Hematopoietic multipotent progenitor cell treated with erythropoietin and hydrocortisone succinate and interleukin-3 and kit ligand, for 6 days (in vitro differentiated cells): ENCODE measurements at regions not wholly inside any gene's neighbourhood (a gene's known extent, or its start where the extent isn't known, plus 50 kb on each side); places are given as distances from the start of the nearest gene placed in this dataset.

ENCODE experiments used
- DNase-seq: peaks from one replicate; pipeline ENCODE4 v3.0.0-alpha.2; 2015

- no peak for DNase-seq
These were observed 365.1 kb upstream of the CDH5 start for GRCh38 chr16:66001432-66001831.

- no peak for DNase-seq
These were observed 368.0 kb upstream of the CDH5 start for GRCh38 chr16:65998443-65998842.

- DNase-seq = no peak
These were observed 372.2 kb upstream of the CDH5 start for GRCh38 chr16:65994291-65994690.

- no peak for DNase-seq
These were observed 375.3 kb upstream of the CDH5 start for GRCh38 chr16:65991149-65991701.

- no peak for DNase-seq
These were observed 376.5 kb upstream of the CDH5 start for GRCh38 chr16:65989861-65990604.

GRCh38 chr16:65988024-65988595 lies 378.4 kb upstream of the CDH5 start:
- no peak for DNase-seq

GRCh38 chr16:65984296-65984695 lies 382.2 kb upstream of the CDH5 start:
- no peak for DNase-seq

GRCh38 chr16:65981057-65981456 lies 385.4 kb upstream of the CDH5 start:
- no peak for DNase-seq

GRCh38 chr16:65975049-65975708 lies 391.3 kb upstream of the CDH5 start:
- DNase-seq = peak; percentile 9

GRCh38 chr16:65967376-65967775 lies 399.1 kb upstream of the CDH5 start:
- no peak for DNase-seq

- DNase-seq = no peak
These were observed 400.9 kb upstream of the CDH5 start for GRCh38 chr16:65965628-65966027.

- DNase-seq = no peak
These were observed 401.7 kb upstream of the CDH5 start for GRCh38 chr16:65964752-65965151.

GRCh38 chr16:65961476-65962143 lies 404.9 kb upstream of the CDH5 start:
- no peak for DNase-seq

GRCh38 chr16:65959983-65960382 lies 406.5 kb upstream of the CDH5 start:
- DNase-seq = no peak

- no peak for DNase-seq
These were observed 408.4 kb upstream of the CDH5 start for GRCh38 chr16:65958086-65958485.

GRCh38 chr16:65956100-65956499 lies 410.4 kb upstream of the CDH5 start:
- DNase-seq = no peak

GRCh38 chr16:65954446-65954845 lies 412.0 kb upstream of the CDH5 start:
- no peak for DNase-seq

- DNase-seq = no peak
These were observed 416.3 kb upstream of the CDH5 start for GRCh38 chr16:65950211-65950610.

- DNase-seq = no peak
These were observed 418.1 kb upstream of the CDH5 start for GRCh38 chr16:65948361-65948760.

GRCh38 chr16:65947951-65948350 lies 418.5 kb upstream of the CDH5 start:
- no peak for DNase-seq

GRCh38 chr16:65945493-65945892 lies 421.0 kb upstream of the CDH5 start:
- no peak for DNase-seq

- DNase-seq = no peak
These were observed 422.1 kb upstream of the CDH5 start for GRCh38 chr16:65944361-65944760.

- no peak for DNase-seq
These were observed 425.8 kb upstream of the CDH5 start for GRCh38 chr16:65940711-65941110.
